RWPE1 (cell line): ENCODE measurements at regions not wholly inside any gene's neighbourhood (a gene's known extent, or its start where the extent isn't known, plus 50 kb on each side); places are given as distances from the start of the nearest gene placed in this dataset.

ENCODE experiments used
- CTCF ChIA-PET: fragments of 350-600 bp; sonication (Branson Sonifier 250); formaldehyde crosslinking; extraction: SDS; loops from one replicate; lab custom pipeline; 2021; lab: Yijun Ruan, JAX
- POLR2A ChIA-PET: fragments of 400-600 bp; formaldehyde crosslinking; extraction: SDS; loops from one replicate; lab custom pipeline; 2020; ENCODE audit warnings: antibody characterized with exemption; ENCODE audit not compliant: low non-redundant PET; lab: Yijun Ruan, JAX
- DNase-seq: peaks from one replicate; pipeline ENCODE4 v3.0.0; 2012; ENCODE audit warnings: low spot score
- H3K27ac ChIP-seq: fragments of 450-650 bp; 2 replicates; pipeline ENCODE4 v1.5.1; 2017
- TF ChIP-seq, protein P1 (sequence below): fragments of 450-650 bp; conservative IDR thresholded peaks from 2 replicates; pipeline ENCODE4 v1.5.1; 2017; ENCODE audit warnings: low read depth, mild to moderate bottlenecking

DNA sequence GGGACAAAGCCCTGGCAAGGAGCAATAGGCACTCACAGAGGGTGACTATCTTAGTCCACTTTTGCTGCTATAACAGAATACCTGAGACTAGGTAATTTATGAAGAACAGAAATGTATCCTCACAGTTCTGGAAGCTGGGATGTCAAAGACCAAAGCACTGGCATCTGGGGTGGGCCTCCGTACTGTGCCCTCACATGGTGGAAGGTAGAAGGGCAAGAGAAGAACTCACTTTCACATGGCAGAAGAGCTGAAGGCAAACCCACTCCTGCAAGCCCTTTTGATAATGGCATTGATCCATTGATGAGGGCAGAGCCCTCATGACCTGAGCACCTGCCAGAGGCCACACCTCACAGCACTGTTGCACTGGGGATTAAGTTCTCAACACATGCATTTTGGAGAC, 173.4 kb upstream of the C2CD4B start:
- no peak for DNase-seq
- CTCF ChIA-PET: interaction anchor here (0.6 kb wide), 1 partner anchor 52 kb away, joined by 3 read pairs; no protein-coding TSS in a partner anchor
- POLR2A ChIA-PET: no interaction called here
- TF ChIP-seq, protein P1, sequence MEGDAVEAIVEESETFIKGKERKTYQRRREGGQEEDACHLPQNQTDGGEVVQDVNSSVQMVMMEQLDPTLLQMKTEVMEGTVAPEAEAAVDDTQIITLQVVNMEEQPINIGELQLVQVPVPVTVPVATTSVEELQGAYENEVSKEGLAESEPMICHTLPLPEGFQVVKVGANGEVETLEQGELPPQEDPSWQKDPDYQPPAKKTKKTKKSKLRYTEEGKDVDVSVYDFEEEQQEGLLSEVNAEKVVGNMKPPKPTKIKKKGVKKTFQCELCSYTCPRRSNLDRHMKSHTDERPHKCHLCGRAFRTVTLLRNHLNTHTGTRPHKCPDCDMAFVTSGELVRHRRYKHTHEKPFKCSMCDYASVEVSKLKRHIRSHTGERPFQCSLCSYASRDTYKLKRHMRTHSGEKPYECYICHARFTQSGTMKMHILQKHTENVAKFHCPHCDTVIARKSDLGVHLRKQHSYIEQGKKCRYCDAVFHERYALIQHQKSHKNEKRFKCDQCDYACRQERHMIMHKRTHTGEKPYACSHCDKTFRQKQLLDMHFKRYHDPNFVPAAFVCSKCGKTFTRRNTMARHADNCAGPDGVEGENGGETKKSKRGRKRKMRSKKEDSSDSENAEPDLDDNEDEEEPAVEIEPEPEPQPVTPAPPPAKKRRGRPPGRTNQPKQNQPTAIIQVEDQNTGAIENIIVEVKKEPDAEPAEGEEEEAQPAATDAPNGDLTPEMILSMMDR: no peak
- no peak overlapping the region for H3K27ac ChIP-seq

DNA sequence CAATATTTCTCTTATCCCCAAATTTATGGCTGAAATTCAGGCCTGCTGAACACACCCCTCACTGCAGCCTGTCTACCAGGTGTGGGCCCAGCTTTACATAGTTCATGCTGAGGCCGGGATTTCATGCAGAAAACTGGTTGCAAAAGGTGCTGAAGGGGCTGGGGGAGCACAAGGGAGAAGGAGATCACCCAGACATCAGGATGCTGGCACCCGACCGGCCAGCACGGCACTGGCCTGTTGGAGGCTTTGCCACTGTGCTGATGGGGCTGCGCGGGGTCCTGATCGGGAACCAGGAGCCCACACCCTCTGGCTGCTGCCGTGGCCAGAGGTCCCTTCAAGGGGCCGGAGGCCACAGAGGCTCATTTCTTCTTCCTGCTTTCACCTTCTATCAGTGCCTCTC, 177.9 kb upstream of the C2CD4B start:
- DNase-seq: no peak
- TF ChIP-seq, protein P1: no peak
- ChIA-PET POLR2A (no interaction called here), CTCF (interaction anchor here (1.0 kb wide), 1 partner anchor 439 kb away, joined by 3 read pairs; no protein-coding TSS in a partner anchor)
- H3K27ac ChIP-seq: no peak overlapping the region

DNA sequence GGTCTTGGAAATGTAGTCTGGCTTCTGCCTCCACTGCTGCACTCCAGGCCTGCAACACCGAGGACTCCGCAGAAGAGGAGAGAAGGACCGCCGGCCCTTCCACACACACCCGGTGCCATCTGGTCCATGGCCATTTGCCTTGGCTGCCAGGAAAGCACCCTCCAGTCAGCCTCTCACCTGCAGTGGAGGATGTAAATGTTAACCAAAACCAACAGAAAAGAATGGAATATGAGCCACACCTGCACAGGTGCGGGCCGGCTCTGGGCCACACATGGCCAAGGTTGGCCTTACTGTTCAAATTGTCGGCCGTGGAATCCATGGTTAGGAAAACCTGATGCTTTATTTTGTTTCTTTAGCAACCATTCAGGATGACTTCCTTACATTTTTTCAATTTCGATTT, 178.3 kb upstream of the C2CD4B start:
- ChIA-PET CTCF (interaction anchor here (0.6 to 1.0 kb wide), 3 partner anchors 254 to 439 kb away, joined by 3 read pairs; no protein-coding TSS in a partner anchor), POLR2A (no interaction called here)
- DNase-seq: no peak
- H3K27ac ChIP-seq: no peak overlapping the region
- TF ChIP-seq, protein P1: no peak

DNA sequence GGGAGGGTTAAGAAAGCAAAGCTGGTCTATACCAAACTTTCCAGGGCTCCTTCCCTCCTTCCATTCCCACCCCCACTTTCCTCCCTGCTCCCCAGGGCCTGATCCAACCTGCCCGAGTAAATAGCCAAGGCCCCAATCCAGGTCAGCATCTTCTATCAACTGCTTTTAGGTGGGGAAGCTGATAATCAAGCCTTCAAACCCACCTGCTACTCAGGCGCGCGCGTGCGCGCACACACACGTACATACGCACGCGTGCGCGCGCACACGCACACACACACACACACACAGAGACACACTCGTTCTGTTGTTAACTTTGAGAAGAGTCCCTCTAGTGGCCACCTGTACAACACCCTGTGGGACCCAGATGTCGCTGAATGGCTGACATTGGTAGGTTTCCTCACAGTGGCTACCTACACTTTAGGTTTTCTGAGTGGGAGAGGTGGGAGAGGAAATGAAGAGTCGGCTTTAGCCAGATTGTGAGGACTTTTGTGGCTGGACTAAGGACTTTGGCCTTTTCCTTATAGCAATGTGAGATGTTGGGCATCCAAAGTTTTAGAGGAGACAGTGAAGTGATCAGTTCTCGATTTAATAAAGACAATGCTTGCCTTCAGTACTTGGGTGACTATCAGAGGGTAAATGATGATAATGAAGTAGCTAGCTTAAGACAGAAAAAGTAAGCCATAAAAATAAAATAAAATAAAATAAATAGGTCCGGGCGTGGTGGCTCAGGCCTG, 179.9 kb upstream of the C2CD4B start:
- TF ChIP-seq, protein P1: peak; percentile 74
- CTCF ChIA-PET: interaction anchor here (0.6 to 0.8 kb wide), 8 partner anchors 9 to 308 kb away, joined by 3 to 4 read pairs (median 3); no protein-coding TSS in a partner anchor
- H3K27ac ChIP-seq: no peak overlapping the region

DNA sequence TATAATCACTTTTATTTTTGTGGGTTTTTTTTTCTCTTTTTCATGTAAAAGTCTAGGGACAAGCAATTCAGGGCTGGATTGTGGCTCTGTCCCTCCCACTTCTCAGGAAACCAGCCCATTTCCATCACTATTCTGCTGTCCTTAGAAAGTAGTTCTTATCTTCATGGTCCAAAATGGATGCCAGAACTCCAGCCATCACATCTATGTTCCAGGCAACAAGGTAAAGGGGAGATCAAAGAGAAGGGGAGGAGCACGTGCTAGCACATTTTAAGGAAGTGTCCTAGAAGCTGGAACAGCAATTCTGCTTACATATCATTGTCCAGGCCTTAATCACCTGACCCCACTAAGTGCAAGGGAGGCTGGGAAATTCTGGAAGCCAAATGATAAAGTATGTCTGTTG, 181.1 kb upstream of the C2CD4B start:
- POLR2A ChIA-PET: no interaction called here
- no peak for DNase-seq
- CTCF ChIA-PET: no interaction called here
- no peak overlapping the region for H3K27ac ChIP-seq
- TF ChIP-seq, protein P1: no peak

More for the DNA sequence above, 179.9 kb upstream of the C2CD4B start:
- peak; percentile 71 for DNase-seq
- POLR2A ChIA-PET: no interaction called here

DNA sequence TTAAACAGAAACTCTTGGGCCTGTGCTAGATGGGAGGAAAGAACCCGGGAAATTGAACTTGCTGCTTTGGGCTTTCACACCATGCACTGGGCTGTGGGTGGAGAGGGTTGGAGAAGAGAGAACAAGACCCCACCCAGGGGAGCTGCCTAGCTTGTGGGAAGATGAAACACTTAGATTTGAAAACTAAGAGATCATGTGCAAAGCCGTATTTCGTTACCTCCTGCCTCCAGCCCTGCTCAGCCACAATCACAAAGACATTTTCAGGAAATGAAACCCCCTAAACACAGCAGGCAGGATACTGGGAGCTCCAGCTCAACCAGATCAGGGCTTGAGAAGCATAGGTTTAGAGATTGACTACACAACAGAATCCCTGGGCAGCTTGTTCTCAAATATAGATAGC, 183.0 kb upstream of the C2CD4B start:
- CTCF ChIA-PET: no interaction called here
- H3K27ac ChIP-seq: no peak overlapping the region
- DNase-seq: no peak
- TF ChIP-seq, protein P1: no peak
- POLR2A ChIA-PET: no interaction called here
